ENCODE measurements at regions not wholly inside any gene's neighbourhood (a gene's known extent, or its start where the extent isn't known, plus 50 kb on each side); places are given as distances from the start of the nearest gene placed in this dataset.
"Not testable (repeated sequence)": the region's sequence is repeated elsewhere in the genome, so short reads cannot be mapped to it uniquely, and the experiment has no call there.

DNA sequence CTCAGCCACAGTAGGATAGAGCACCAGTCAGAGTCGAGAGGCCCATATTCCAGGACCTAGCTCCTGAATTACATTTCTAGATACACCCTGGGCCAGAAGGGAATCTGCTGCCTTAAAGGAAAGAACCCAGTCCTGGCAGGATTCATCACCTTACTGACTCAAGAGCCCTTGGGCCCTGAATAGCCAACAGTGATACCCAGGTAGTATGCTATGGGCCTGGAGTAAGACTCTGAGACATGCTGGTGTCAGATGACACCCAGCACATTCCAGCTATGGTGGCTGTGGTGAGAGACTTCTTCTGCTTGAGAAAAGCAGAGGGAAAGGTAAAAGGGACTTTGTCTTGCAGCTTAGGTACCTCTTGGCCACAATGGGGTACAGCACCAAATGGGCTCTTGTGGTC is 192.5 kb downstream of the MSX2 start:
- not testable (repeated sequence) for DNase-seq (ENCODE audit: low spot score)

DNA sequence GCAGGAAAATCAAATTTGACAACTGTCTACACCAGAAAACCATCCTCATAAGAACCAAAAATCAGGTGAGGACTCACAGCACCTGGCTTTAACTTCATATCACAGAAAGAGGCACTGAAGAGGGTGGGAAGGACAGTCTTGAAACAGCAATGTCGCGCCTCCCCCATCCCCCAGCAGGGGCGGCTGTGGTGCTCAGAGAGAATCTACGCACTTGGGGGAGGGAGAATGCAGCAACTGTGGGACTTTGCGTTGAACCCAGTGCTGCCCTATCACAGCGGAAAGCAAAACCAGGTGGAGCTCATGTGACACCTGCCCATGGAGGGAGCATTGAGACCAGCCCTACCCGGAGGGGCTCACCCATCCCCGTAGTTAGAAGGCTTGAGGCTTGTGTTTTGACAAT is 191.8 kb downstream of the MSX2 start:
- DNase-seq (ENCODE audit: low spot score) = no peak

DNA sequence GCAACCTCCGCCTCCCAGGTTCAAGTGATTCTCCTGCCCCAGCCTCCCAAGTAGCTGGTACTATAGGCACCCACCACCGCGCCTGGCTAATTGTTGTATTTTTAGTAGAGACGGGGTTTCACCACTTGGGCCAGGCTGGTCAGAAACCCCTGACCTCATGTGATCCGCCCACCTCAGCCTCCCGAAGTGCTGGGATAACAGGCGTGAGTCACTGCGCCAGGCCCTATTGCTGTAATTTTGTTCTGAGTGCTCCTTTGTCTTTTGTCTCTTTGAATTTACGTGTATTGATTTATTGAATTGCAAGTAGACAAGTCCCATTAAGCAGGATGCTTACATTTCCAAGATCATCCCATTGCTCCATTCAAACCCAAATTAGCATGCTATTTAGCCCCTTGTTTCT is 186.7 kb downstream of the MSX2 start:
- no peak for DNase-seq (ENCODE audit: low spot score)

DNA sequence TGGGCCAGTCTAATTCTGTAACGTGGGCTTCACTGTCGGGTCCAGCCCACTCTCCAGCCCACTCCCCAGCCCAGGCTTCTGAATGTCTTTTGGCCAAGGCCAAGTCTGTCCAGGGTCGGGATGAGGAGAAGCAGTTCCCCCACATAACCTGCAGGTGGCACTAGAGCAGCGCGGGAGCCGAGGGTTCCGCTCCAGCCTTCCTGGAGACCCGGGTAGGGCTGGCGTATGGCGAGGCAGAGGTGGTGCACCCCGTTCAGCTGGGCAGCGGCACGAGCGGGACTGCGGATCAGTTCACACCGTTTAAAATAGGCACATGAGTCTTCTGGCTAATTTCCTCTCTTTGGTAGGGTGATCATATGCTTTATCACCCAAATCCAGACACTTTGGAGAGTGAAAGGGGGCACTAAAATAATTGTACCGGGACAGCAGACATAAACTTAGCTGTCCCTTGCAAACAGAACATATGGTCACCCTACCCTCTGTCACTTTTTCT is 185.9 kb downstream of the MSX2 start:
- DNase-seq (ENCODE audit: low spot score) = peak; percentile 76

DNA sequence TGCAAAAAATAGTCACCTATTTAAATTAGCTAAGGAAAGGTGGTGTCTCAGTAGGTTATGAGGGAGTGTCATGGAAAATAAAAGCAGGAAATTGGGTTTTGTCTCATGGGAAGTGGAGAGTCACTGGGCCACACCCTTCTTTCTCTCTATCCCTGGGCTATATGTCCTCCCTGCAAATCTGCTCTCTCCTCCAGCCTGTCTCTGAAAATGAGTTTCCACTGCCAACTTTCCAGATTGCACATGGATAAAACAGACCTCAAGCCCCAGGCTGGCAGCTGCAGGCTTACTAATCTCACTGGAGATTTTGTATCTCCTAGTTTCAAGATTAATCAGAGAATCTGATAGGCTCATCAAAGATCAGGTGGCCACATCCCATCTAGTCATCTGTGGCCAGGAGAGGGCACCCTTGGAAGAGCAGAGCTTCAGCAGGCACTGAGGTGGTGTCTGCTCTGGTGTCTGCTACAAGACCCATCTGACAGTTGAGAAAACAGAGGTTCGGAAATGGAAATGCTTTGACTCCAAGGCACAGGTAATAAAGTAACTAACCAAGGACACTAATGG is 178.9 kb downstream of the MSX2 start:
- no peak for DNase-seq (ENCODE audit: low spot score)

DNA sequence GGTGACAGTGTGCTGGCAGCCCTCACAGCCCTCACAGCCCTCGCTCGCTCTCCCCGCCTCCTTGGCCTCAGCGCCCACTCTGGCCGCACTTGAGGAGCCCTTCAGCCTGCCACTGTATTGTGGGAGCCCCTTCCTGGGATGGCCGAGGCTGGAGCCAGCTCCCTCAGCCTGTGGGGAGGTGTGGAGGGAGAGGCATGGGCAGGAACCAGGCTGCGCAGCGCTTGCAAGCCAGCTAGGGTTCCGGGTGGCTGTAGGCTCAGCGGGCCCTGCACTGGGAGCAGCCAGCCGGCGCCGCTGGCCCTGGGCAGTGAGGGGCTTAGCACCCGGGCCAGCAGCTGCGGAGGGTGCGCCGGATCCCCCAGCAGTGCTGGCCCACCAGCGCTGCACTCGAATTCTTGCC is 177.0 kb downstream of the MSX2 start:
- DNase-seq (ENCODE audit: low spot score) = no peak

DNA sequence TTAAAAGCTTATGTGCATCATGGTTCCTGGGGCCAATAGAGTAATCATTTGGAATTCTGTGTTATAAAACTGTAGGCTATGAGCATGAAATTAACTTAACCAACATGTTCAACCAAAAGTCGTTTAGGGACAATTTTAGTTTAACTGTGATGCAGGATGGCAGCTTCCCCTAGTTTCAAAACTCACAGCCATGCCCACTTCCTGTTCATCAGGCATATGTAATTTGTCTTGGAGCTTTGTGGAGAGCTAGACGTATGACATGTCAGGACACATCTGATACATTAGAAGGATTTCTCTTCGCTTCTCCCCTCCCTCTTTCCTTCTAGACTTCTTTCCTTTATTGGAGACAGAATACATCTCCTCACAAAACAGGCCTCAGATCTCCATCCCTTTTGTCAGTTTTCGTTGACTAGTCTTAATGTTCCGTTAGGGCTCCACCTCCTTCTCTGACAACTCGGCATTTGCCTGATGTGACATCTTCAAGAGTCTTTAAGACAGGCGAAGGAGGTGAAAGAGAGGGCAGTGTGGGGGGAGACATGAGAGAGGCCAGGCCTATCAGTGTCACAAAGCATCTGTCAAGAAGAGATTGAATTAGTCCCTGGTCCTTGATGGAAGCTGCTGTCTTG is 176.0 kb downstream of the MSX2 start:
- no peak for DNase-seq (ENCODE audit: low spot score)

DNA sequence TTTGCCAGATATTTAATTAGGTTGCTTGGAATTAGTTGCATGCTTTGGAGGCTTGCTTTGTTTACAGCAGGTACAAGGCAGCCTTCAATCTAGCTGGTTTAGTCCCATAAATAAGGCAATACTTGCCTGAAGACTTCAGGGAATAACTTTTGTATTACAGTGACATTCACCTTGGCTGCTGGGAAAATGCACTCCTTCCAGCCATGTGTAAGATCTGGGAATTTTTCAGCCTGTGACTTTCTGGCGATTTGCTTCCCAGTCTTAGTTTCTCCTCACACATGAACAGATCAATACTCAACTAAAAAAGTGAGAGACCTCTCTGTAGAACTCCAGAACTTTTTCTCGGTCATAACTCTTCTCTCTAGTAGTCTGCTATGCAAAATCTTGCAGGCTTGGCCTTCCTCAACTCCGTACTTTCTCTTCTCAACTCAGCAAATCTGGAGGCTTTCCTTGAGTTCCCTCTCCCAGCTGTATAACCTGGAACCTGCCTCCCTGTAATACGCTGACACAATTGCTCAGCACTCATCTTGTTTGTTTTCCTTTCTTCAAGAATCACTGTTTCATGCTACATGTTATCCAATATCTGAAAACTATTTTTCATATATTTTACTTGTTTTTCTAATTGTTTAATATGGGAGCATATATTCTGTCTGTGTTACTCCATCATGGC is 173.0 kb downstream of the MSX2 start:
- DNase-seq (ENCODE audit: low spot score) = no peak

DNA sequence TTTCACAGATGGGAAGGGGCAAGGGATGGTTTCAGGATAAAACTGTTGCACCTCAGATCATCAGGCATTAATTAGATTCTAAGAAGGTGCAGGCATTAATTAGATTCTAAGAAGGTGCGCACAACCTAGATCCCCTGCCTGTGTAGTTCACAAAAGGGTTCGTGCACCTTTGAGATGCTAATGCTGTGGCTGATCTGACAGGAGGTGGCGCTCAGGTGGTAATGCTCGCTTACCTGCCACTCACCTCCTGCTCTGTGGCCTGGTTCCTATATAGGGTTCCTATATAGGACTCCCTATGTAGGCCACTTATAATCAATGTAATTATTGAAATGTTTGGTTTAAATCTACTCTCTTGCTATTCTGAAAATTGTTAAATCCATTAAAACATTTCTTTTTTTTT is 171.0 kb downstream of the MSX2 start:
- no peak for DNase-seq (ENCODE audit: low spot score)

DNA sequence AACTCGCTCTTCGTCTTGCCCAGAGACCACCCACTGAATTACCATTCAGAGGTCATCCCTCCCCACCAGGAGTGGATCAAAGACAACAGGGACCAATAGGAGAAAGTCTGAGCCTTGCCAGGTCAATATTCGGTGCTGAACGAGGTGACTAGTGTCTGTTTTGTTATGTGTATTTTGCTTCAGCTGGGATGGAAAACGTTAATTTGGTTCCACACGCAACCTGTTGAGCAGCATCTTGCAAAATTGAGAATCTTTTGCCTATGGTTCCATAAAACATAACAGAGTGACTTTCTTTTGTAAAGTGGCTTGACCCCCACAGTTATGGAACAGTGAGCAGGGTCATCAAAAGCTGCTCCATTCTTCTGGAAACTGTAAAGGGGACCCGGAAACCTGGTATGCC is 168.4 kb downstream of the MSX2 start:
- DNase-seq (ENCODE audit: low spot score) = no peak

DNA sequence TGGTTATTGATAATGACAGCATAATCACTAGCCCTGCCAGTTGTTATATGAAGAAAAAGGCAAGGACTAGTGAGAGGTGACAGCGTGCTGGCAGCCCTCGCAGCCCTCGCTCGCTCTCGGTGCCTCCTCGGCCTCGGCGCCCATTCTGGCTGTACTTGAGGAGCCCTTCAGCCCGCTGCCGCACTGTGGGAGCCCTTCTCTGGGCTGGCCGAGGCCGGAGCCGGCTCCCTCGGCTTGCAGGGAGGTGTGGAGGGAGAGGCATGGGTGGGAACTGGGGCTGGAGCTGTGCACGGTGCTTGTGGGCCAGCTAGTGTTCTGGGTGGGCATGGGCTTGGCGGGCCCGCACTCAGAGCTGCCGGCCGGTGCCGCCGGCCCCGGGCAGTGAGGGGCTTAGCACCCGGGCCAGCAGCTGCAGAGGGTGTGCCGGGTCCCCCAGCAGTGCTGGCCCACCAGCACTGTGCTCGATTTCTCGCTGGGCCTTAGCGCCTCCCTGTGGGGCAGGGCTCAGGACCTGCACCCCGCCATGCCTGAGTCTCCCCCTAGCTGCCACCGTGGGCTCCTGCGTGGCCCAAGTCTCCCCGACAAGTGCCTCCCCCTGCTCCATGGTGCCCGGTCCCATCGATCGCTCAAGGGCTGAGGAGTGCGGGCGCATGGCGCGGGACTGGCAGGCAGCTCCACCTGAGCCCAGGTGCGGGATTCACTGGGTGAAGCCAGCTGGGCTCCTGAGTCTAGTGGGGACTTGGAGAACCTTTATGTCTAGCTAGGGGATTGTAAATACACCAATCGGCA is 156.2 kb downstream of the MSX2 start:
- not testable (repeated sequence) for DNase-seq (ENCODE audit: low spot score)

DNA sequence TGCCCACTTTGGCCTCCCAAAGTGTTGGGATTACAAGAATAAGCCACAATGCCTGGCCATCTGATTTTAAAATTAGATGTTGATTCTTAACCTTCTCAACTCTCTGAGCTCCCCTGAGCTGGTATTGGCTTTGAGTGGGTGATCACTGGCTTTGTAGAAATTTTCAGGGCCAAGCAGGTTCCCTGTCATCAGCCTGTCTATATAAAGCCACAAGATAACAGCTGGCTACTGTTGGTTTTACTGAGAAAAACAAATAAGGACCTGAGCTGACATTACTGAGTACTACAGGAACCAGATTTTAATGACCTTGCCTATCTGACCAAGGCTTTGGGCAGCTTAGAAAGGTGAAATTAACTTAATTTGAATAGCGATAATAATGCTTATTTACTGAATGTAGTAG is 153.6 kb downstream of the MSX2 start:
- DNase-seq (ENCODE audit: low spot score) = no peak

DNA sequence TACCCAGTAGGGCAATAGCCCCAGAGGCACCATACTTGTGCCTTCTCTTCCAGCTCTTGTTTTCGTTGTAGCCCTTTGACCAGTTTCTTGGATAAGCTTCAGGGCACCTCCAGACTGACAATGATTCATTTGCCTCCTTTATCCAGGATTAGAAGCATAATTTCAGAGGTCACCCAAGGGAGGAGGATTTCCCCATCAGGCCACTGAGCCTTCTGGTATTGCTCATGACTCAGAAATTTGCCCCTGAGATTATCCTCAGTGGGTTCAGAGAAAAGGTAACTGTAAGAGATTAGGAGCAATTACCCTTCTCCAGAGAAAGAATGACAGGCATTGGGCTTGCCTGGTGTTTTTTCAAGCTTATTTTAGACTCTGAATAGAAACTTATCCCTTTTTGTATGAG is 147.9 kb downstream of the MSX2 start:
- DNase-seq (ENCODE audit: low spot score) = no peak

DNA sequence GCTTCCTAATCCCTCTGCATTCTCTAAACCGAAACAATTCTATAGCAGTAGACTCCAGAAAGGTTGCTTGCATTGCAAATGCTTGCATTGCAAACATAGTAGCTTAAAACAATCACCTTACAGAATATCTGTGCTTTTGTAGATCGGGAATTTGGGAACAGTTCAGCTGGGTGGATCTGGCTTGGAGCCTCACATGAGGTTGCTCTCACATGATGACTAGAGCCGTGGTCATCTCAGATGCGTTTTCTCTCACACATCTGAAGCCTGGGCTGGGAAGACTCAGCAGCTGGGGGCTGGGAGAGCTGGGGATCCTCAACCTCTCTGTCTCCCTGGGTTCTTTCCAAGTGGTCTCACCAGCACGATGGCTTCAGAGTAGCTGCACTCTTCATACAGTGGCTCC is 127.8 kb downstream of the MSX2 start:
- no peak for DNase-seq (ENCODE audit: low spot score)

DNA sequence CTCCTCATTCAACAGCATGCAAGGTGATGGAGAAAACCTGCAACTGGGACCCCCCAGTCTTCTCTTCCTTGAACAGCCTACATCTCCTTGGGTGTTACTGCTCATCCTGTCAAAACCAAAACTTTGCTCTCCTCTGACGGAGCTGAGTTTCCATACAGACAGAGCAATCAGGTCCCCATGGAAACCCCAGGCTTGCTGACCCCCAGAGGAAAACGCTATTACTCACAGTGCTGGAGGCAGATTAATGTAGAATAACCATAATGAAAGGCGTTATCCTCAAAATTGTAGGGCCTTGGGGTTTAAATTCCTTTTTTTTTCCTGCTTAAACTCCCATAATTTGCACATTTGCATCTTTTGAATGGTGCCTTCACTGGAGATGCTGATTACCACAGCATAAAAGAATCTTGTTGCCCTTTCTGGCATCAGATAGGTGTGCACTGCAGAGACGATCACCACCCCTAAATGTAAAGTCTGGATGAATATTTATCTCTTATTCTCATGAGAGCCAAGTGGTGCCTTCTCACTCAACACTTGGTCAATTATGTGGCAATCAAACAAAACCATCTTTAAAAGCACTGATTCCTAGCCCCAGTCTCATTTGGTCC is 126.3 kb downstream of the MSX2 start:
- no peak for DNase-seq (ENCODE audit: low spot score)

DNA sequence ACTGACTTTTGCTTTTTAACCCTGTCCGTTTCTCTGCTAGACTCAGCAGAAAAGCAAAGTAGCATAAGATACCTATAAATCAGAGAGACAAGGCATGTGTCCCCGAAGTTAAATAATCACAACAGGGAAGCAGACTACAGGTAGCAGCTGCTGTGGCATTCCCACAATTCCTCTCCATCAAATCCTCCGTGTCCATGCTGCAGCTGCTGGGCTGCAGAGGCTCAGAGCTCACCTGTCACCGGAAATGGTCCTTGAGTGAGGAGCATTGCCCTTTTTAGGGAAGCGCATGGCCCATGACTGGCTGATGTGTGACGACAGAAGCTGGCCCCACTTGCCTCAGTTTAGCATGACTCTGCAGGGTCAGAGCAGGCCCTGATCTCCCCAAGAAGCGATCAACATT is 125.0 kb downstream of the MSX2 start:
- DNase-seq (ENCODE audit: low spot score) = no peak

DNA sequence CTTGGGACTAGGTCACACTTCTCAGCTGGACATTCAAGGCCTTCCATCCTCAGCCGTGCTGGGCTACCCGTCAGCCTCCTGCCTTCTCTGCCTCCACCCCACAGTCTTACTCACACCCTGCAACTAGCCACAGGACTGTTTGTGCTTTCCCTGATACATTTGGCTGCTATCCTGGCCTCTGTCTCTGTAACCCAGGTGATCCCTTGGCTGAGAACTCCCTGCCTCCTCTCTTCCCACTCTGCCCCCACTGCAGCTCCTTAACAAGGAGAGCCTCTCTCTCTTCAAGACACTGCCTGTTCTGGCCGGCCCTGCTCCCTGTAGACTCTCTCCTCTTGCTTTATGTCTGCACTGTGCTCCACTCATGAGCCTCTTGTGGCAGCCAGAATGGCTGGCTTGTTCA is 120.6 kb downstream of the MSX2 start:
- DNase-seq (ENCODE audit: low spot score) = no peak

DNA sequence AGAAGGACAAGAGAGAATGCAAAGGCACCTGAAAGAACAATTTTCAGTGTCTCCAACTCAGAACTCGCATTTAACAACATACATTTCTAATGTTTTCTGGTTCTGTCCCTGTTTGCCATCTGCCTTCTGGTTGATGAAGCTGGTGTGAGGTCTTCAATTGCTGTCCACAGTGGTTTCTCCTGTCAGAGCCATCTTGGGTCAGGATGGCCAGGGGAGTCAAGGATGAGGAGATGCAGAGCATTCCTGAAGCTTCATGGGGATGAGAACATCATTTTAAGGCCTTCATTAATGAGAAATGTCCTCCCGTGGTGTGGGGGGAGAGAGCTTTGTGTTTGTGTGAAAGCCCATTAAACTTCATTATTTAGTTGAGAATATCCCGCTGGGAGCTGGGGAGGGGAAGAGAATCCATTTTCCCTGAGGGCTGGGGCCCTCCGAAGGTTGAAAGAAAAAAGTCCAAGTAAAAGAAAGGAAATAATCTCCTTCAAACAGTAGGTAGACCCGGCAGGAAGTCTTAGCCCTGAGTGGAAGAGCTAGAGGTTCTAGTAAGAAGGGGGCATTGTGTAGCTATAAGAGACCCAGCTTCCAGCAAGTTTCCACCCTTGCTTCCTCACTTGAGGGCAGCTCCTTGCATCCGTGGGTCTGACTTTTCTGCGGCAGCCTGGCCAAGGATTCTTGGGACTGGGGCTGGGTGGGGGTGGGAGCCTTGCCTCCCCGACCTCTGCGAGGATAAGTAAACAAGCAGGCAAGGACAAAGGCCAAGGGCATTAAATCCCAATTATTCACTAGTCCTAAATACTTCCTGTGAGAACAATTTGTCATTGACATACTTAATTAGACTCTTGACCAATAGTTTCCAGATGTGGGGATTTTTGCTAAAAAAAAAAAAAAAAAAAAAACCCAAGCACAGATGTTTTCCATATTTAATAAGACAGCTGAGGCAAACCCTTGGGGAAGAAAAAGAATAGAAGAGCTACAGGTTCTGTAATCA is 119.2 kb downstream of the MSX2 start:
- DNase-seq (ENCODE audit: low spot score) = no peak

DNA sequence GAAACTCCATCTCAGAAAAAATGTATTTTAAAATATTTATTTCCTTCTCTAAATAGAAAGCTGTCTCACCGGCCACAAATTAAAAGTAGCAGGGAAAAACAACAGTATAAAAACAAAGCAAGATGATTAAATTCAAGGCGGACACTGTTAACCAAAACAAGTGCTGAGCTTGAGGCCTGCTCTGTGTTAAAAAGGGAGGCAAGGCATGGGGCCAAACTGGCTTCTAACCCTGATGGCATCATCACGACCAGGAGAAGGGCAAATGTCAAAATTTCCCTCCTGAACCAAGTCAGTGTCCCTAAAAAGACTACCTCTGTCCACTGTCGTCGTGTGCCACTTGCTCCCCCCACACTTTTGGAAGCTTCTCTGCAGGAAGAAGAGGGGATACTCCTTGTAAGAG is 116.1 kb downstream of the MSX2 start:
- DNase-seq (ENCODE audit: low spot score) = no peak

DNA sequence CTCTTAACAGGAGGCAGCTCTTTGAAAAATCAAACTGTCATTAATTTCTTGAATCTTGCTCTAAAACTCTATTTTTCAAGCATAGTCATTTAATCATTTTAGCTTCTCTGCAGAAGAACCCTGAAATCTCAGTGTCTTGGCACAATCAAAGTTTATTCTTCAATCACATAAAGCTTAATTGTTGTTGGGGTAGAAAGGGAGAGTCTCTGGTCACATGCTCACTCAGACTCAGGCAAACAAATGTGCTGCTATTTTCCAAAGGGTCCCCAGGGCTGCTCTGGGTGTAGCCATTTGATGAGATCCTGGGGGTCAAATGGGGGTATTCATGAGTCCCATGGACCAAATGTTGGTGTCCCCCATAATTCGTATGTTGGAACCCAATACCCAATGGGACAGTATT is 114.8 kb downstream of the MSX2 start:
- no peak for DNase-seq (ENCODE audit: low spot score)

Data from left forelimb (tissue), 1 donor.